GM12878 (cell line): ENCODE measurements at regions not wholly inside any gene's neighbourhood (a gene's known extent, or its start where the extent isn't known, plus 50 kb on each side); places are given as distances from the start of the nearest gene placed in this dataset.

Experiments used
- CBX3 ChIP-seq: fragments of 200-600 bp; sonication (generic); IDR thresholded peaks from 2 replicates; pipeline ENCODE4 v1.6.1; 2016; ENCODE audit warnings: low read depth, borderline replicate concordance
- CREM ChIP-seq: IDR thresholded peaks from 2 replicates; pipeline ENCODE4 v1.6.1; 2014; ENCODE audit warnings: antibody characterized with exemption, low read depth
- EP300 ChIP-seq, 2 experiments: fragments of 150-350 bp in 1 of 2; IDR thresholded peaks; 2 replicates each; pipeline ENCODE4 v1.6.1; 2011 to 2012; ENCODE audit warnings: low read depth in 2 of 2, low read length in 2 of 2, borderline replicate concordance in 1 of 2, improper control_type of control experiment in 1 of 2, inconsistent platforms in 1 of 2; ENCODE audit not compliant: control insufficient read depth in 1 of 2
- HDAC2 ChIP-seq: fragments of 200-600 bp; sonication (generic); IDR thresholded peaks from 2 replicates; pipeline ENCODE4 v1.6.1; 2017
- POLR2A ChIP-seq: IDR thresholded peaks from 2 replicates; pipeline ENCODE4 v1.6.1; 2011; ENCODE audit warnings: low read depth, mild to moderate bottlenecking, low read length
- RAD51 ChIP-seq: fragments of 450-650 bp; IDR thresholded peaks from 2 replicates; pipeline ENCODE4 v1.6.1; 2016; ENCODE audit warnings: moderate library complexity, mild to moderate bottlenecking, inconsistent platforms
- SP1 ChIP-seq: IDR thresholded peaks from one replicate; pipeline ENCODE4 v1.6.1; 2011; ENCODE audit warnings: low read depth, low read length
- SRF ChIP-seq, 2 experiments: IDR thresholded peaks; 2 replicates each; pipeline ENCODE4 v1.6.1; 2011; ENCODE audit warnings: low read depth in 2 of 2, low read length in 2 of 2, mild to moderate bottlenecking in 1 of 2, moderate library complexity in 1 of 2
- TAF1 ChIP-seq: IDR thresholded peaks from 2 replicates; pipeline ENCODE4 v1.6.1; 2011; ENCODE audit warnings: mild to moderate bottlenecking, low read depth, low read length, borderline replicate concordance
- YY1 ChIP-seq: IDR thresholded peaks from 2 replicates; pipeline ENCODE4 v1.6.1; 2011; ENCODE audit warnings: low read depth, mild to moderate bottlenecking, low read length
- ZSCAN29 ChIP-seq: fragments of 450-650 bp; IDR thresholded peaks from 2 replicates; pipeline ENCODE4 v1.6.1; 2017; ENCODE audit warnings: mild to moderate bottlenecking, moderate library complexity
- TF ChIP-seq, protein P1 (sequence below), 3 experiments: IDR thresholded peaks in 2 of 3; conservative IDR thresholded peaks in 1 of 3; 2 replicates each; pipeline ENCODE4 v1.5.1; 2011; ENCODE audit warnings: low read depth in 3 of 3, low read length in 3 of 3, mild to moderate bottlenecking in 3 of 3, control low read depth in 2 of 3, moderate library complexity in 2 of 3, inconsistent platforms in 1 of 3, mixed read lengths in 1 of 3; ENCODE audit not compliant: control insufficient read depth in 2 of 3, insufficient read depth in 1 of 3; ENCODE audit errors: extremely low read depth in 1 of 3
- TF ChIP-seq, protein P2 (sequence below): fragments of 450-650 bp; IDR thresholded peaks from 2 replicates; pipeline ENCODE4 v1.6.1; 2017; ENCODE audit warnings: mild to moderate bottlenecking, low read depth, inconsistent platforms; ENCODE audit not compliant: poor library complexity, severe bottlenecking

DNA sequence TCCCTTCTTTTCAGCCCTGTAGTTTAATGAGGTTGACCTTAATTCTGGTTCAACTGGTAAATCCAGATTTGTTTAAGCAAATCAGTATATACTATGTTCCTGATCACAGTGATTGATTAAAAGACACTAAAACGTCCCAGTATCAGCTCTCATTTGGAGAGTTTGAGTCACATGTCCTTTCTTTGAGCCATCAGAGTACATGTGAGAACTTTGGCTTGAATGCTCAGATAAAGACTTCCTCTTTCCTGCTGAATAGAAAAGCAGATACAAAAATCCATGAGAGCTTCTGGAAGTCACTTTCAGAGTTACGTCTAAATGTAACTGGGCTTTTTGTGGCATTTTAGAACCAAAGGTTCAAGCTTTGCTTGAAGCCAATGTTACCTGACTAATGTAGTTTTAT lies 341.8 kb upstream of the SATB1 start:
- TF ChIP-seq, protein P1, sequence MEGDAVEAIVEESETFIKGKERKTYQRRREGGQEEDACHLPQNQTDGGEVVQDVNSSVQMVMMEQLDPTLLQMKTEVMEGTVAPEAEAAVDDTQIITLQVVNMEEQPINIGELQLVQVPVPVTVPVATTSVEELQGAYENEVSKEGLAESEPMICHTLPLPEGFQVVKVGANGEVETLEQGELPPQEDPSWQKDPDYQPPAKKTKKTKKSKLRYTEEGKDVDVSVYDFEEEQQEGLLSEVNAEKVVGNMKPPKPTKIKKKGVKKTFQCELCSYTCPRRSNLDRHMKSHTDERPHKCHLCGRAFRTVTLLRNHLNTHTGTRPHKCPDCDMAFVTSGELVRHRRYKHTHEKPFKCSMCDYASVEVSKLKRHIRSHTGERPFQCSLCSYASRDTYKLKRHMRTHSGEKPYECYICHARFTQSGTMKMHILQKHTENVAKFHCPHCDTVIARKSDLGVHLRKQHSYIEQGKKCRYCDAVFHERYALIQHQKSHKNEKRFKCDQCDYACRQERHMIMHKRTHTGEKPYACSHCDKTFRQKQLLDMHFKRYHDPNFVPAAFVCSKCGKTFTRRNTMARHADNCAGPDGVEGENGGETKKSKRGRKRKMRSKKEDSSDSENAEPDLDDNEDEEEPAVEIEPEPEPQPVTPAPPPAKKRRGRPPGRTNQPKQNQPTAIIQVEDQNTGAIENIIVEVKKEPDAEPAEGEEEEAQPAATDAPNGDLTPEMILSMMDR (IDR thresholded peaks at IDR 0.05 in 2 of 3, conservative IDR thresholded peaks at IDR 0.05 in 1 of 3; ENCODE audit: control insufficient read depth in 2 of 3, extremely low read depth in 1 of 3, insufficient read depth in 1 of 3, low read depth in 3 of 3, low read length in 3 of 3) = no peak
- TF ChIP-seq CBX3 (no peak), CREM (no peak), YY1 (no peak), POLR2A (no peak), ZSCAN29 (no peak), SRF (IDR thresholded peaks at IDR 0.05; ENCODE audit: low read depth in 2 of 2, low read length in 2 of 2) (no peak), SP1 (no peak), EP300 (IDR thresholded peaks at IDR 0.05; ENCODE audit: borderline replicate concordance in 1 of 2, control insufficient read depth in 1 of 2, low read depth in 2 of 2, low read length in 2 of 2) (no peak), RAD51 (no peak), TAF1 (no peak), HDAC2 (no peak)
- TF ChIP-seq, protein P2, sequence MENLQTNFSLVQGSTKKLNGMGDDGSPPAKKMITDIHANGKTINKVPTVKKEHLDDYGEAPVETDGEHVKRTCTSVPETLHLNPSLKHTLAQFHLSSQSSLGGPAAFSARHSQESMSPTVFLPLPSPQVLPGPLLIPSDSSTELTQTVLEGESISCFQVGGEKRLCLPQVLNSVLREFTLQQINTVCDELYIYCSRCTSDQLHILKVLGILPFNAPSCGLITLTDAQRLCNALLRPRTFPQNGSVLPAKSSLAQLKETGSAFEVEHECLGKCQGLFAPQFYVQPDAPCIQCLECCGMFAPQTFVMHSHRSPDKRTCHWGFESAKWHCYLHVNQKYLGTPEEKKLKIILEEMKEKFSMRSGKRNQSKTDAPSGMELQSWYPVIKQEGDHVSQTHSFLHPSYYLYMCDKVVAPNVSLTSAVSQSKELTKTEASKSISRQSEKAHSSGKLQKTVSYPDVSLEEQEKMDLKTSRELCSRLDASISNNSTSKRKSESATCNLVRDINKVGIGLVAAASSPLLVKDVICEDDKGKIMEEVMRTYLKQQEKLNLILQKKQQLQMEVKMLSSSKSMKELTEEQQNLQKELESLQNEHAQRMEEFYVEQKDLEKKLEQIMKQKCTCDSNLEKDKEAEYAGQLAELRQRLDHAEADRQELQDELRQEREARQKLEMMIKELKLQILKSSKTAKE = no peak
